ENCODE measurements at regions not wholly inside any gene's neighbourhood (a gene's known extent, or its start where the extent isn't known, plus 50 kb on each side); places are given as distances from the start of the nearest gene placed in this dataset.

- H3K9me3 ChIP-seq (replicated peaks) = no peaks in the 10 kb centered on the region
- H3K27ac ChIP-seq (replicated peaks) = no peak overlapping the region
- intact Hi-C loops (cut with micrococcal nuclease) = no loop called here
- DNase-seq = no peak
- no peak overlapping the region for H3K4me3 ChIP-seq
- TF ChIP-seq, protein P1, sequence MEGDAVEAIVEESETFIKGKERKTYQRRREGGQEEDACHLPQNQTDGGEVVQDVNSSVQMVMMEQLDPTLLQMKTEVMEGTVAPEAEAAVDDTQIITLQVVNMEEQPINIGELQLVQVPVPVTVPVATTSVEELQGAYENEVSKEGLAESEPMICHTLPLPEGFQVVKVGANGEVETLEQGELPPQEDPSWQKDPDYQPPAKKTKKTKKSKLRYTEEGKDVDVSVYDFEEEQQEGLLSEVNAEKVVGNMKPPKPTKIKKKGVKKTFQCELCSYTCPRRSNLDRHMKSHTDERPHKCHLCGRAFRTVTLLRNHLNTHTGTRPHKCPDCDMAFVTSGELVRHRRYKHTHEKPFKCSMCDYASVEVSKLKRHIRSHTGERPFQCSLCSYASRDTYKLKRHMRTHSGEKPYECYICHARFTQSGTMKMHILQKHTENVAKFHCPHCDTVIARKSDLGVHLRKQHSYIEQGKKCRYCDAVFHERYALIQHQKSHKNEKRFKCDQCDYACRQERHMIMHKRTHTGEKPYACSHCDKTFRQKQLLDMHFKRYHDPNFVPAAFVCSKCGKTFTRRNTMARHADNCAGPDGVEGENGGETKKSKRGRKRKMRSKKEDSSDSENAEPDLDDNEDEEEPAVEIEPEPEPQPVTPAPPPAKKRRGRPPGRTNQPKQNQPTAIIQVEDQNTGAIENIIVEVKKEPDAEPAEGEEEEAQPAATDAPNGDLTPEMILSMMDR (IDR thresholded peaks at IDR 0.05; ENCODE audit: borderline replicate concordance) = no peak
- H3K36me3 ChIP-seq = no peaks in the 10 kb centered on the region
- H3K27me3 ChIP-seq (ENCODE audit: low read depth) = no peaks in the 10 kb centered on the region
- H3K4me1 ChIP-seq = no peaks in the 10 kb centered on the region
Observed at GRCh38 chr7:125125315-125125714, 195.7 kb upstream of the POT1 start.

DNA sequence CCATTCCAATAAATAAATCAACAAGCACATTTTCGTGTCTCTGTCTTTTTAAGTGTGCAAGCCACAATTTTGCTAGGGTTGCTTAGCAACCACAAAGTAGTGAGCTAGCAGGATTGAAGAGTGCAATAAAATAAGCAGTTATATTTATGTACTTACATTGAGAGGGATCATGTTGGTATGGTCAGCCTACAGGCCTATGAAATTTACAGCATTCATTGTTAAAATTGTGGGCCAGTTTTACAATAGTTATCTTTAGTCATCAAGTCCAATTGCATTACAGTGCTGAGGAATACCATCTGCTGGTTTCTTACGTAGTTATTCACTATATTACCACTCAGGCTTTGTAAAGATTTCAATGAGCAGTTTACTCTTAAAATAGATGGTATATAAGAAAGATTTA, 192.5 kb upstream of the POT1 start:
- H3K4me3 ChIP-seq = no peak overlapping the region

DNA sequence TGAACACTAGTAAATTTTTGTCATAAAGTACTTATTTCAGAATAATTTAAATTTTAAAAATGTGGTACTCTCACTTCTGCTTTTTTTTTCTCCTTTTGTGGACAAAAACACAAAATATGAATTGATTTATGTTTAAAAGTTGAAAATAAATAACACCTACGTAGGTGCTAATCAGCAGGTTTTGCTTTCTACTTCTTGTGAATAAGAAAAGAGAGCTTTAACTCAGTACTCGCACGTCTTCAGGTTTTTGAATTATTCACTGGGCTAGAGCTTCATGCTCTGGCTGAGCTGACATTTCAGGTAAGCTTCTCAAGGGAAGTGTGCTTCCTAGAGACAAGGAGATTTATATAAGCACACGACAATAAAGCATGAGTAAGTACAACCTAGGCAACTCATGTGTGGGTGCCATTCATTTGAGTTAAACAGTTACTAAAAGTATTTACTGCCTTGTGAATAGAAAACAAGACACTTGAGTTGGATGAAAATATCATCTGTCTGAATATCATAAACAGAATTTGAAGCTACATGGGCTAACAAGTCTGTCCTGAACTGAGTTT, 190.0 kb upstream of the POT1 start:
- Histone ChIP-seq H3K9me3 (replicated peaks) (no peaks in the 10 kb centered on the region), H3K4me3 (no peak overlapping the region), H3K27me3 (ENCODE audit: low read depth) (no peaks in the 10 kb centered on the region), H3K4me1 (no peaks in the 10 kb centered on the region), H3K36me3 (no peaks in the 10 kb centered on the region), H3K27ac (replicated peaks) (no peak overlapping the region)
- TF ChIP-seq, protein P1 (IDR thresholded peaks at IDR 0.05; ENCODE audit: borderline replicate concordance) = no peak
- intact Hi-C loops (cut with micrococcal nuclease) = no loop called here
- no peak for DNase-seq

More for the DNA sequence above, 192.5 kb upstream of the POT1 start:
- no peaks in the 10 kb centered on the region for H3K36me3 ChIP-seq
- H3K27ac ChIP-seq (replicated peaks) = no peak overlapping the region
- TF ChIP-seq, protein P1 (IDR thresholded peaks at IDR 0.05; ENCODE audit: borderline replicate concordance) = no peak
- H3K27me3 ChIP-seq (ENCODE audit: low read depth) = no peaks in the 10 kb centered on the region
- no peaks in the 10 kb centered on the region for H3K9me3 ChIP-seq (replicated peaks)
- no peak for DNase-seq
- no peaks in the 10 kb centered on the region for H3K4me1 ChIP-seq
- intact Hi-C loops (cut with micrococcal nuclease) = no loop called here

- Histone ChIP-seq H3K4me3 (no peak overlapping the region), H3K27ac (replicated peaks) (no peak overlapping the region), H3K9me3 (replicated peaks) (no peaks in the 10 kb centered on the region), H3K27me3 (ENCODE audit: low read depth) (no peaks in the 10 kb centered on the region), H3K4me1 (no peaks in the 10 kb centered on the region), H3K36me3 (no peaks in the 10 kb centered on the region)
- intact Hi-C loops (cut with micrococcal nuclease) = no loop called here
- no peak for DNase-seq
- TF ChIP-seq, protein P1 (IDR thresholded peaks at IDR 0.05; ENCODE audit: borderline replicate concordance) = no peak
Observed at GRCh38 chr7:125118444-125118843, 188.8 kb upstream of the POT1 start.

GRCh38 chr7:125112850-125113249, 183.2 kb upstream of the POT1 start:
- no peak for DNase-seq
- intact Hi-C loops (cut with micrococcal nuclease) = no loop called here
- Histone ChIP-seq H3K4me3 (no peak overlapping the region), H3K27me3 (ENCODE audit: low read depth) (no peaks in the 10 kb centered on the region), H3K4me1 (no peaks in the 10 kb centered on the region), H3K27ac (replicated peaks) (no peak overlapping the region), H3K9me3 (replicated peaks) (peaks cover 16% of the 10 kb centered on the region), H3K36me3 (no peaks in the 10 kb centered on the region)
- TF ChIP-seq, protein P1 (IDR thresholded peaks at IDR 0.05; ENCODE audit: borderline replicate concordance) = no peak
